ENCODE measurements at regions not wholly inside any gene's neighbourhood (a gene's known extent, or its start where the extent isn't known, plus 50 kb on each side); places are given as distances from the start of the nearest gene placed in this dataset.

- no peak overlapping the region for H3K4me3 ChIP-seq (ENCODE audit: low read depth, low read length)
- no peak for TF ChIP-seq CTCF (IDR thresholded peaks at IDR 0.05; ENCODE audit: insufficient read depth, low read depth, low read length)
- DNase-seq (ENCODE audit: low read depth): no peak
Measured at GRCh38 chr2:239579081-239579480, 178.3 kb upstream of the HDAC4 start.

- TF ChIP-seq CTCF (IDR thresholded peaks at IDR 0.05; ENCODE audit: insufficient read depth, low read depth, low read length): no peak
- no peak overlapping the region for H3K4me3 ChIP-seq (ENCODE audit: low read depth, low read length)
- DNase-seq (ENCODE audit: low read depth): no peak
Measured at GRCh38 chr2:239578381-239578780, 177.6 kb upstream of the HDAC4 start.

GRCh38 chr2:239577935-239578334, 177.1 kb upstream of the HDAC4 start:
- no peak for TF ChIP-seq CTCF (IDR thresholded peaks at IDR 0.05; ENCODE audit: insufficient read depth, low read depth, low read length)
- DNase-seq (ENCODE audit: low read depth): no peak
- no peak overlapping the region for H3K4me3 ChIP-seq (ENCODE audit: low read depth, low read length)

- DNase-seq (ENCODE audit: low read depth): peak; percentile 7
- no peak overlapping the region for H3K4me3 ChIP-seq (ENCODE audit: low read depth, low read length)
- TF ChIP-seq CTCF (IDR thresholded peaks at IDR 0.05; ENCODE audit: insufficient read depth, low read depth, low read length): no peak
Measured at GRCh38 chr2:239576784-239577685, 176.2 kb upstream of the HDAC4 start.

- DNase-seq (ENCODE audit: low read depth): no peak
- no peak for TF ChIP-seq CTCF (IDR thresholded peaks at IDR 0.05; ENCODE audit: insufficient read depth, low read depth, low read length)
- H3K4me3 ChIP-seq (ENCODE audit: low read depth, low read length): no peak overlapping the region
Measured at GRCh38 chr2:239575931-239576445, 175.2 kb upstream of the HDAC4 start.

GRCh38 chr2:239574434-239575156, 173.8 kb upstream of the HDAC4 start:
- H3K4me3 ChIP-seq (ENCODE audit: low read depth, low read length): no peak overlapping the region
- DNase-seq (ENCODE audit: low read depth): peak; percentile 58
- TF ChIP-seq CTCF (IDR thresholded peaks at IDR 0.05; ENCODE audit: insufficient read depth, low read depth, low read length): no peak
